HG03469 (cell line): ENCODE measurements at regions not wholly inside any gene's neighbourhood (a gene's known extent, or its start where the extent isn't known, plus 50 kb on each side); places are given as distances from the start of the nearest gene placed in this dataset.
"Not testable (repeated sequence)": the region's sequence is repeated elsewhere in the genome, so short reads cannot be mapped to it uniquely, and the experiment has no call there.

Experiments
- ATAC-seq: cut with Tn5 transposase; IDR thresholded peaks from one replicate; pipeline ENCODE4 v1.9.1; 2021; ENCODE audit warnings: mild to moderate bottlenecking, moderate library complexity, moderate number of reproducible peaks; ENCODE audit not compliant: unreplicated experiment

DNA sequence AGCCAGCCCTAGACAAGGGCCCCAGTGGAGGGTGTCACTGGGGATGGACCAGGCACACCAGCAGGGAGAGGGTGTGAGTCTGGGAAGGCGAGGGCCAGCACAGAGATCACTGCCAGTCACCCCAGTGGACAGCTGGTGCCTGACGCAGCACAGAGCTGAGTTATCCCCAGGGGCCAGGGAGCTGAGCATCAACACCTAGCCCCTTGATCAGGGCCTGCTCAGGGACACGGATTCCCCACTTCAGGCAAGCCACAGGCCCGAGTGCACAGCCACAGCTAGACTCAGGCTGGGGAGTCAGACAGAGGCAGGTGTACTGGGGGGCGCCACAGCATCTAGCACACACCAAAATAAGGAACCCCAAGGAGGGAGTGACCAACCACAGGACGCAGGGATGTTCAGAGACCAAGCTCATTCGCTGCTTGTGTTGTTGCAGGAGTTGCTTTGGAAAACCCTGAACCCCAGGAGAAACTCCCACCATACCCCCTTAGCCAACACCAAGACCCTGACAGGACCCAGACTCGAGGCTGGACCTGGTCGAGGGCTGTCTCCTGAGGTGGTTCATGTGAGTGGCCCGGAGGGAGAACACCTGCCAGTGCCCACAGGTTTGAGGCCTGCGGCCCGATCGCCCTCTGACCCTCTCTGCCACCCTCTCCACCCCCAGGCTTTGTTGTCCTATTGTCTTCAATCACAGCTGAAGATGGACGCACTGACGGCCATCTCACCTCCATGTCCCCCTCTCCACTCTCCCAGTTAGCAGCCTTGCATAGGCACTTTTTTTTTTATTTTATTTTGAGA is 146.8 kb downstream of the TPRA1 start:
- ATAC-seq: no peak

DNA sequence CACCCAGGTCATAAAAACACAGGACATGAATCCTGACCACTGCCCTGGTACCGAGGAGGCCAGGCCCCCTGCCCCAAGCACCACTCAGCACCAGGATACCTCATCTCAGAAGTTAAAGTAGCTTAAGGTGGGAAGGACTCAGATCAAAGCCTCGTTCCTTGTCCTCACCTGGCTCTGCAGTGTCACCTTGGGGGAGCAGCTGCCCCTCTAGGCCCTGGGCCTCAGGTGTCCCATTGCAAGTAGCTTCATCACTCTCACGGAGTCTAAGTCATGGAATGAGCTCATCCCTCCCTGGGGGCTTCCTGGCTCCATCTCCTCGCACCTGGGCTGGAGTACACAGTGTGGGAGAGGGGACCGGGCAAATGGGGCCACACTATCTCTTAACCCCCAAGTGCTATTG is 148.0 kb downstream of the TPRA1 start:
- ATAC-seq: no peak

DNA sequence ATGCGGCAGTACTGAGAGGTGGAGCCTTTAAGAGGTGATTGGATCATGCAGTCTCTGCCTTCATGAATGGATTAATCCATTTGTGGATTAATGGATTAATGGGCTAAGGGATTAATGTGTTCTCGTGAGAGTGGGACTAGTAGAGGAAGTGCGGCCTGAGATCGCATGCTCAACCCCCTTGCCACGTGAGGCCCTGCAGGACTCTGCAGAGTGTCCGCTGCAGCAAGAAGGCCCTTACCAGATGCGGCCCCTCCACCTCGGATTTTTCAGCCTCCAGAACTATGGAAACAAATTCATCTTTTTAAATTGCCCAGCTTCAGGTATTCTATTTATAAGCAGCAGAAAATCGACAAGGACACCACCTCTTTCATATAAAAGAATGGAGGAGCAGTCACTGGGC is 148.8 kb downstream of the TPRA1 start:
- ATAC-seq: no peak

GRCh38 chr3:127440384-127440783 is 150.1 kb downstream of the TPRA1 start:
- ATAC-seq: no peak

DNA sequence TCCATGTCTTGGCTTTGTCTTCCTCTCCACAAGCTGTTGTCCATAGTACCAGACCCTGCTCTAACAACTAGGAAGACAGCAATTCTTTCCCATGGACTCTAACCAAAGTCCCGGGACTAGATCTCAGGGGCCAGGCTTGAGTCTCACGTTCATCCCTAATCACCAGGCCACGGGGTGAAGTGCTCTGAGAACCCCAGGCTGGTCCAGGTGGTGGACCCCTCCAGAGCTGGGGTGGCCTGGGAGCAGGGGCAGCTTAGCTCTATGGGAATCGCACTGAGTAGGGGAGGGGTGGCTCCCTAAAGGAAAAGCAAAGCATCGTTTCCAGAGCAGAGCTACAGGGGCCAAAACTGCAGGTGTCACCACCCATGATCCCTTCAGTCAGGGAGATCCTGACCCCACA is 150.9 kb downstream of the TPRA1 start:
- ATAC-seq: no peak

- no peak for ATAC-seq
Measured at GRCh38 chr3:127438951-127439350, 151.1 kb upstream of the PRR20G start.

GRCh38 chr3:127438371-127438770 is 150.5 kb upstream of the PRR20G start:
- ATAC-seq: no peak

GRCh38 chr3:127435299-127435698 is 147.5 kb upstream of the PRR20G start:
- ATAC-seq: not testable (repeated sequence)

DNA sequence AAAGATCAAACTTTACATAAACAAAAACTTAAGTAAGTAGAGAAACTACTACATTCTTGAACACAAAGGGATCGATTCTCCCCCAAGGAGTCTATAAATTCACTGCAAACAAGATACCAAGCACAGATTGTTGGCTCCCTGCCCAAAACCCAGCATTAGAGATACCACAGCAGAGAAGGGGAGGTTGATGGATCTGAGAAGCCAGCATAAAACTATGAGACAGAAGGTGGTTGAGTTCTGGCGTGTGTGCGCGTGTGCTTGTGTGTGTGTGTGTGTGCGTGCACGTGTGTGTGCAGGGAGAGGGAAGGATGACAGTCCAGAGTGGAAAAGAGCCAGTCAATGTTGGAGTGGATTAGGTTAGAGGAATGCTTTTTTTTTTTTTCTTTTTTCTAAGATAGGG is 143.2 kb upstream of the PRR20G start:
- ATAC-seq: no peak

DNA sequence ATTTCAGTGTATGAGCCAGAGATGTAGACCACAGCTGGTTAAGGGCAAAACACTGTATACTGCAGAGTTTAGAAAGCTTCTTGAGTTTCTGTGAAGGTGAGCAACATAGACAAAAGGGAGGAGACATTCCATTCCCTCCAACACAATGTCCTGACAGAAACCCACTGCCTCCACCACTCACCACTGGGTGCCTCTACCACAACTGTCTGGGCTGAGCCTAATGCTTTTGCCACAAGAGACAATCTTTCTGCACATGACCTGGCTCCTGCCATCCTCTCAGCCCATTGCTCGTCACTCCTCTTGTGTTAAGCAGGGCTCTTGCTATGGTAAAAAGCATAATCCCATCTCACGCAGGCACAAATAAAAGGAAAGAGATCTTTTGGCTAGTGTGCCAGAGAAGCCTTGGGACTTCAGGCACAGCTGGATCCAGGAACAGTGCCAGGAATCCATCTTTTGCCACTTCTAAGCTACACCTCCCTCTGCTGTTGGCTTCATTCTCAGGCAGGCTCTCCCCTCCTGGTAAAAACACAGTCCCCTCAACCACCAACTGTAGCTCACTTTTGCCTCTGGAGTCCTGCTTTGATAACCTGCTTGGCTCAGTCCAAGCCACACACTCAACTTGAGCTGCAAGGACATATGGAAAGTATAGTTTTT is 140.6 kb upstream of the PRR20G start:
- no peak for ATAC-seq

- ATAC-seq: no peak
Measured at GRCh38 chr3:127427666-127428065, 139.8 kb upstream of the PRR20G start.

- ATAC-seq: no peak
Measured at GRCh38 chr3:127427156-127427555, 139.3 kb upstream of the PRR20G start.

GRCh38 chr3:127426444-127427153 is 138.8 kb upstream of the PRR20G start:
- no peak for ATAC-seq

DNA sequence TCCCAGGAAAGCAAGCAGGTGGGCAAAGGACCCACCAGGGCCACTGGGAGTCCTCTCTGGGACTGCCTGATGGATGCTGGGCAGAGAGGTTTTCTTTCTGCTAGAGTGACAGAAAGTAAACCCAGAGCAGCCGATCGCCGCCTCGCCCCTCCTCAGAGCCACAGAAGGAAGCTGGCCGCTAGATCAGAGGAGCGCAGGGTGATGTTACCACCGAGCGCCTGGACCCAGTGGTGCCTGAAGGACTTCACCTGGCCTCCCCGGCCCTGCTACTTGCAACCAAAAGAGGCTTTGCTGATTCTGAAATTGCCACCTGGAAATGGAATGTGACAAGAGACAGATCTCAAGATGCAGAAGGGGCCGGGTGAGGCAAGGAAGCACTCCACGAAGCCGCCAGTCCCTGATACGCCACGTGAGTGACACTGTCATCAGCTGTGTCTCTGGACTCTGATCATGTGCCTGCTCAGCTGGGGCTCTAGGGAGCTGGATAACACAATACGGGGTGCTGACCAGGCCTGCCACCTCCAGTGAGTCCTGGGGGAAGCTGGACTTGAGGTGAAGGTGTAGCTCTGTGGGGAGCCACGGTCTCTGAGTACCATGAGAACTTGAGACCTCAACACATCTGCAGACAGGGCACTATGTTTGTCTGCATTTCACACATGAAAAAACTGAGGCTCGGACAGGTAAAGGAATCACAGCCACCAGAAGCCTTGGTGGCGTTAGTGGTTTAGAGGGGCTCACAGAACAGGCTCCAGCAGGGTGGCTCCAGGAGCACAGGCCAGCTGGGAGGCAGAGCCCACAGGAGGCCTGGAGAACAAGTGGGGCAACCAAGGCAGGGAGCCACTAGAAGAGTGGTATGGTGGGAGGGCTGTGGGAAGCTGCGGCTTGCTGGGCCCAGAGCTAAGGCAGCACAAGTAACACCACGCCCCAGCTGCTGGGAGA is 137.9 kb upstream of the PRR20G start:
- no peak for ATAC-seq

DNA sequence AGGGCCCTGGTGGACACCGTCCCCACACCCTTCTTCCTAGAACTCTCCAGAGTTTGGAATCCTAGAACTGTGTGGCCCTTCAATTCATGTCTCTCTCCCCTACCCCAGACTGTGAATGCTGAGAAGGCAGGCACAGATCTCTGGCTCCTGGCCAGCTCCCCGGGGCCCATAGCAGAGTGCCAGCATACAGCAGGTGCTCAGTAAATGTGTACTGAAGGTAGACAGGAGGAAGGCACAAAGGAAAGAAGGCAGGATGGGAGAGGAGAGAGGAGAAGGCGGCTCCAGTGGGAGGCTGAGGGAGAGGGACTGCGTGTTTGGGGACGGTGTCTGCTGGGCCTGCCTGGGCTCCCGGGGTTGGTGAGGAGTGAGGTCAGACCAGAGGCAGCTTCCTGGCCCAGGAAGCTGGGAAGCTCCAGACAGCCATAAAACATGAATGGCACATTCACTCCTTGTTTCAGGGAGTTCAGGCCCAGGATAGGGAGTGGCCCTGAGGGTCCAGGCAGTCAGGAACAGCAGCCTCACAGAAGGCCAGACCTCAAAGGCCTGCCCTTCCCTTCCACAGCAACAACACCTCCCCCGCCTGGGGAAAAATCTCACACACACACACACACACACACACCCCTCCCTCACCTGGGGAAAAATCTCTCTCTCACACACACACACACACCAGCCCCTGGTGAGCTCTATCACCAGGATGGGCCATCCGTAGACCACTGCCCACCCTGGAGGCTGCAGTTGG is 137.1 kb upstream of the PRR20G start:
- no peak for ATAC-seq

GRCh38 chr3:127423856-127424765 is 136.3 kb upstream of the PRR20G start:
- ATAC-seq: no peak

DNA sequence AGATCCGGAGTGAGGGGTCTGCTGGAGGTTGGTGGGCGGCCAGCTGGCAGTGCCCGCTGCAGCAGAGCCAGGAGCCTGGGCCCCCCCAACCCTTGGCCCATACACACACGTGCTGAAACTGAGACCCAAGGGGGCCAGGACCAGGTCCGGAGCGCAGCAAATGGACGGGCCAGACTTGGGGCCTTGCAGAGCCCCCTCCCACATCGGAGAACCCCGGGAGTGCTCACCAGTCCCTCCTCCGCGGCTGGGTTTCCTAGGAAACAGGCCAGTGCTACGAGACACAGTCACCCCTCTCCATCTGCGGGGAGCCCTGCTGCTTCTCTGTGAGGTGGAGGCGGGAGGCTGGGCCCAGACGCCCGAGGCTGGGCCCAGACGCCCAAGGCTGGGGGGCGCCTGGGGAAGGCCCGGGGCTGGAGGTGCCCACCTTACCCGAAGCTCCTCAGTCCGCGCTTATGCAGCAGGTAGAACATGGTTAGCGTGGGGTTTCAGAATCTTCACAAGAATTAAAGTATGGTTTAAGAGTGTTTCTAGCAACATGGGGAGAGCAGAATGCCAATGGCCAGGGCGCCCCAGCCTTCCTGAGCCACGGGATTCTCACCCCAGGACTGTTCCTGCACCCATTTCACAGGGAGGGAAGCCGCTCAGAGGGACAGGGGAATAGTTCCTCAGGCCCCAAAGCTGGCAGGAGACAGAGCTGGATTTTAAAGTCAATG is 135.0 kb upstream of the PRR20G start:
- ATAC-seq: no peak

DNA sequence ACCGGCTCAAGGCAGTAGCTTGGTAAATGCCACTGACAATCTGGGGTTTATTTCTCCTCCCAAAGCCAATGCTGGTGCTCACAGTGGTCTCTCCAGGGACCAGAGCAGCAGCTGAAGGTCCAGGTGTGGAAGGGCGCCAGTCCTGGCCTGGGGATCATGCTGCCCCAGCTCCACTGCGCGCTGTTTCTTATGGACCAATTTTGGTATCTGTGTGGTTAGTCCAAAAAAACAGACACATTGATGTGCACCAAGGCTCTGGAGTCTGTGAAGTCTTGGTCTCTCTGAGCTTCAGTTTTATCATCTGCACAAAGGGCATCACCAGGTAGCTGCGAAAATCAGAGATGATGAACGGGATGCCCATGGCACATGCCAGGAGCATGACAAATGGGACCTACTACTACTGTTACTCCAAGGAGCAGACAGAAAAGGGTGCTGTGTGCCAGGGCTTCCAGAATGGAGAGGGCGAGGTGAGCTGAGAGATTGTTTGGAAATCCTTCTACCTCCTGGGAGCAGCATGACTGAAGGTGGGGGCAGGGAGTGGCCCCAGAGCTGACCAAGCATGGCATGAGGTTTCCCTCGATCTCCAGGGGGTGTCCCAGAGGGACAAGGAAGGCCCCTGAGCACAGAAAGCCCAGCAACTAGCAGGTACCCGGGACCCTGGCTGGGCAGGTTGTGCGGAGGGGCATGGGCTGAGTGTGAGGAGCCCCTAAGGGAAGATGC is 134.3 kb upstream of the PRR20G start:
- ATAC-seq: no peak
